NCI-H2227 treated with DMSO at 0.1 percent for 48 hours (cell line): ENCODE measurements at regions not wholly inside any gene's neighbourhood (a gene's known extent, or its start where the extent isn't known, plus 50 kb on each side); places are given as distances from the start of the nearest gene placed in this dataset.

Experiments
- DNase-seq: peaks from one replicate; lab custom pipeline; 2025; lab: John Stamatoyannopoulos, UW

DNA sequence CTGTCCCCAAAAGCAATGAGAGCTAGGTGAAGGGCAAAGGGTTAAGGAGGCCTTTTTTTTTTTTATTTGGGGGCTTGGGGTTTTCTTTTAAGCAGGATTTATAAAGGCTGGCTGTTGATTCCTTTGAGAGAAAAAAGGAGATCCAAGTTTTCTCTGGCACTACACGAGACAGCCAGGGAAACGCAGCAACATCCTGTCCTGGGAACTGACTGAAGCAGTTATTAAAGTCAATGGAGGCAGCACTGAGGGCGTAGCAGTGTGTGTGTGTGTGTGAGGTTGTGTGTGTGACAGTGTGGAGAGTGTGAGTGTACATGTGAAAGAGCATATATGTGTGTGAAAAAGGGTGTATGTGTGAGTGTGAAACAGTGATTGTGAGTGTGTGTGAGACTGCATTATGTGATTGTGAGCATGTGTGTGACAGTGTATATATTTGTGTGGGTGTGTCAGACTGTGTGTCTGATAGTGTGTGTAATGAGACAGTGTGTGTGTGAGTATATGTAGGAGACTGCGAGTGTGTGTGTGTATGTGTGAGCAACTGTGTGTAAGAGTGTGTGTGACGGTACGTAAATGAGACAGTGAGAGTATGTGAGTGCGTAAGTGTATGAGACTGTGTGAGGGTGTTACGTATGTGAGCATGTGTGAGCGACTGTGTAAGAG lies 65.9 kb upstream of the TIAM1 start:
- no peak for DNase-seq

GRCh38 chr21:31408301-31409088 lies 64.4 kb upstream of the TIAM1 start:
- no peak for DNase-seq

- no peak for DNase-seq
These were observed 62.4 kb upstream of the TIAM1 start for GRCh38 chr21:31406510-31406909.

DNA sequence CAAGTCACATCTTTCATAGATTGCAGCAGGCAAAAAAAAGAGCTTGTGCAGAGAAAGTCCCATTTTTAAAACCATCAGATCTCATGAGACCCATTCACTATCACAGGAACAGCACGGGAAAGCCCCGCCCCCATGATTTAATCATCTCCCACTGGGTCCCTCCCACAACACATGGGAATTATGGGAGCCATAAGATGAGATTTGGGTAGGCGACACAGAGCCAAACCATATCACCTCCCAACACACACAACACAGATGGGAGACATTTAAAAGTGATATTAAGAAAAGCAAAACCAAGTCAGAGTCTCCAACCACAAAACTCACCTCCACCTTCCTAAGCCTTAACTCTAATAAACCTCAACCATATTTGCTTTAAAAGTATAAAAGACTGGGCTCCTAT lies 61.5 kb upstream of the TIAM1 start:
- no peak for DNase-seq

DNA sequence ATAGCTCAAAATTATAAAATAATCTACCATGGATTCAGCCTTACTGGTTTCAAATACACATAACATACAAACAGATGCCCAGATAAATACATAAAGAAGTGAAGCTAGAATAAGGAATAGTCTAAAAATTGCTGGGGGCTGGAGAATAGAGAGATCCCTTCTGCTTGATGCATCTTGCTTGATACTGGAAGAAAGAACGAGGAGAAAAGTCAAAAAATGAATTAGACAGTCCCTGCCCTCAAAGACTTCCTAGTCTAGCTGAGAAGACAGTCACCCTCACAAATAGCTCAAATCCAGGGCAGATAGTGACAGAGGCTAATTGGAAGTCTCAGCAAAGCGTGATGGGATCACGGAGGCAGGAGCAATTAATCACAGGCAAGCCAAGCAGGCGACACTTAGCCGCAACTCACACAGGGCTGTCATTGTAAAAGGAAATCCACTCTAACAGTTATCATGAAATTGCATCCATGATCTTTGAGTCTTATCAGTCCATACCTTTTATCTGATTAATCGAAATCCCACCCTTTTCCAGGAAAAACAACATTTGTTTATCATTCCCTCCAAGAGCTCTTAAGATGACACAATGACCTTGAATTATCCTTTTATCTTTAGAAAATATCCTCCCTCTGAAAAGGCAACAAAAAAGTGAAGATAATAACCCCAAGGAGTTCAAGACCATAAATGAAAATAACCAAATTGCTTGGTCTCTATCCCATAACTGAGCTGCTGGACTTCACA lies 59.7 kb upstream of the TIAM1 start:
- peak; percentile 54 for DNase-seq

DNA sequence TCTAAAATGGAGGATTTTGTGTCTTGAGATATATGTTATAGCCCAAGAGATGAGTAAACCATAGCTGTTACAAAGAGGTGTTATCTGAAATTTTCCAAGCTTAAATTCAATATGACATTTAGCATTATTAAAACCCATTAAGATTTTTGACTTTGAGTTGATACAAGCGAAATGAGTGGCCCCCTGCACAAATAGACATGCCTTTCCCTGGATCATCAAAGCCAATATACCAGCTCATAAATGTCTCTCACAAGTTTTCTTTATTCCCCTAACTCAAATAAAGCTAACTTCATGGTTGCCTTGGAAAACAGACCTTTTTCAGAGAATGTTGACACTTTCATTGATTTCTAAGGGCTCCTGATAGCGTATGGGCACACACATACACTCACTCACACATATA lies 55.5 kb upstream of the TIAM1 start:
- no peak for DNase-seq

- no peak for DNase-seq
These were observed 54.5 kb upstream of the TIAM1 start for GRCh38 chr21:31398574-31398973.

DNA sequence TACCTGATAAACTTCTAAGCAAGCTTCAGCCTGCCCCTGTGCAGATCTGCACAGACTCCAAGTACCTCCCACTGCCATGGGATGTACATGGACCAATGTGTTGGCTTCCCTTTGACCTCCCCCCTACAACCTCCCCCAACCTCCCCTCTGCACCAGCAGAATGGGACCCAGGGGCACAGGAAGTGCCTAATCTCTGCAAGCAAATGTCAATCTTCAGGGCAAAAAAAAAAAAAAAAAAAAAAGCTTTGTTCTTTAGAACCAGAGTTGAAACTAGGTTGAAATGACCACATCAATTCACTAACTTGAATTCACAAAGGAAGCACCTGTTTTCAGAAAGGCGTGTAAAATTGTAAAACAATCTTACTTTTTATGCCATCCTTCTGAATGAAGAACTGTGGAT lies 53.9 kb upstream of the TIAM1 start:
- DNase-seq: no peak

- DNase-seq: peak; percentile 34
These were observed 53.5 kb upstream of the TIAM1 start for GRCh38 chr21:31397515-31397926.

- DNase-seq: no peak
These were observed 53.0 kb upstream of the TIAM1 start for GRCh38 chr21:31397030-31397429.

GRCh38 chr21:31396399-31396798 lies 52.3 kb upstream of the TIAM1 start:
- DNase-seq: no peak

DNA sequence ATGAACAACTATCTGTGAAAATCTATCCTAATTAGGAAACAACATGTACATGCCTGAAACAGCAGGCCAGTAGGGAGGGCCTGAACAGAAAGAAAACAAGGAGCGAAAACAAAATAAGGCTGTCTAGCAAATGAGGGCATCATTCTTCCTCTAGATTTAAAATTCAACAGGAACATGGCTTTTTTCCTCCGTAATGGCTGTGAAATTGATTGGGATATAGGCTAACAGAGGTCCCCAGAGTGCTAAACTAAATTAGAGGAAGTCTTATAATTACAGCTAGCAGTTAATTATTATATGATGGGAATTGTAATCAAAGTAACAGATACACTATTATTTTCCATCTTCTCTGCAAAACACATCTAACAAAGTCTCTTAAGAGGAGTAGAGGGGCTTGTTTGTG lies 51.7 kb upstream of the TIAM1 start:
- no peak for DNase-seq

DNA sequence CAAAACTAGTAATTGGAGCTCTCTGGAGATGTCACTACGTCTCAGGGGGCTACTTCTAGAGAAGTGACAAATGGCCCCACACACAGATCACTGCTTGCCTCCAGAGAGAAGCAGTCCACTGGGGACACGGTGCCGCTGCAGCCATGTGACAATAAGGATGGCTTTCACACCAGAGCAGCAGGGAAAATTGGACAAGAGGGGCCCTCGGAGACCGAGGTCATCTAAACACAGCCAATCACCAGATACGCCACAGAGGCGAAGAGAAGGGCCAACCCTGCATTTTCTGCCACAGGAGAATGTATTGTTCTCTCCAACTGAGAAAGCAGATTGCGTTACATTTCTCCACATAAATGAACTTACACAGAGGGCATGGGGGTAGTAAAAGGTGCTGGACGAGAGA lies 51.2 kb upstream of the TIAM1 start:
- DNase-seq: no peak

GRCh38 chr21:31394309-31394708 lies 50.2 kb upstream of the TIAM1 start:
- no peak for DNase-seq
